LNCAP (cell line): ENCODE measurements at regions not wholly inside any gene's neighbourhood (a gene's known extent, or its start where the extent isn't known, plus 50 kb on each side); places are given as distances from the start of the nearest gene placed in this dataset.

Source experiments
- CTCF ChIP-seq: fragments of 450-650 bp; IDR thresholded peaks from 2 replicates; pipeline ENCODE4 v1.5.1; 2017; ENCODE audit warnings: mild to moderate bottlenecking

GRCh38 chr6:130734161-130734560, 93.0 kb upstream of the SMLR1 start:
- no peak for TF ChIP-seq CTCF

GRCh38 chr6:130740308-130740707, 86.9 kb upstream of the SMLR1 start:
- TF ChIP-seq CTCF = no peak

- no peak for TF ChIP-seq CTCF
These were observed 85.0 kb upstream of the SMLR1 start for GRCh38 chr6:130742131-130742681.

GRCh38 chr6:130743175-130743574, 84.0 kb upstream of the SMLR1 start:
- no peak for TF ChIP-seq CTCF

- no peak for TF ChIP-seq CTCF
These were observed 82.4 kb upstream of the SMLR1 start for GRCh38 chr6:130744576-130745366.

- no peak for TF ChIP-seq CTCF
These were observed 79.2 kb upstream of the SMLR1 start for GRCh38 chr6:130748041-130748440.

GRCh38 chr6:130749402-130749801, 77.8 kb upstream of the SMLR1 start:
- TF ChIP-seq CTCF = no peak

- TF ChIP-seq CTCF = no peak
These were observed 74.9 kb upstream of the SMLR1 start for GRCh38 chr6:130752267-130752666.
